IMR-90 (cell line): ENCODE measurements at regions not wholly inside any gene's neighbourhood (a gene's known extent, or its start where the extent isn't known, plus 50 kb on each side); places are given as distances from the start of the nearest gene placed in this dataset.
"Not testable (repeated sequence)": the region's sequence is repeated elsewhere in the genome, so short reads cannot be mapped to it uniquely, and the experiment has no call there.

Experiments used
- ATAC-seq: fragments of 200-7000 bp; cut with Tn5 transposase; 2 replicates; pipeline ENCODE4 v1.9.1; 2020; ENCODE audit warnings: low read depth, mild to moderate bottlenecking, moderate library complexity
- BruUV-seq: library from RNA; stranded (reverse); fragments of 400-500 nt; replicated peaks from 2 replicates; lab custom pipeline; 2021; lab: Mats Ljungman, UMichigan
- CTCF ChIA-PET: fragments of 300-600 bp; formaldehyde crosslinking; extraction: SDS; loops from one replicate; lab custom pipeline; 2021; ENCODE audit warnings: antibody characterized with exemption; lab: Yijun Ruan, JAX
- POLR2A ChIA-PET: fragments of 300-600 bp; sonication (Branson Sonifier 250); formaldehyde crosslinking; loops from one replicate; lab custom pipeline; 2022; ENCODE audit warnings: antibody characterized with exemption; ENCODE audit not compliant: unreplicated experiment; lab: Charles Lee
- DNase-seq: peaks from one replicate; pipeline ENCODE4 v3.0.0; 2013
- H2AFZ ChIP-seq: replicated peaks from 2 replicates; pipeline ENCODE3; 2013; ENCODE audit warnings: low read length, mild to moderate bottlenecking; ENCODE audit not compliant: poor library complexity
- H2AK5ac ChIP-seq: 2 replicates; pipeline ENCODE4 v1.6.1; 2013; ENCODE audit warnings: low read depth, low read length, inconsistent platforms
- H2AK9ac ChIP-seq: replicated peaks from 2 replicates; pipeline ENCODE3; 2013; ENCODE audit warnings: mild to moderate bottlenecking, low read depth, low read length, moderate library complexity; ENCODE audit not compliant: poor library complexity
- H2BK120ac ChIP-seq: 2 replicates; pipeline ENCODE4 v1.6.1; 2013; ENCODE audit warnings: low read depth, low read length, inconsistent platforms
- H2BK15ac ChIP-seq: 3 replicates; pipeline ENCODE4 v1.6.1; 2013; ENCODE audit warnings: low read depth, low read length, inconsistent platforms
- H2BK20ac ChIP-seq: 2 replicates; pipeline ENCODE4 v1.6.1; 2013; ENCODE audit warnings: low read depth, mild to moderate bottlenecking, inconsistent platforms, low read length, moderate library complexity
- H2BK5ac ChIP-seq: 2 replicates; pipeline ENCODE4 v1.6.1; 2013; ENCODE audit warnings: mild to moderate bottlenecking, low read depth, low read length, inconsistent platforms; ENCODE audit not compliant: poor library complexity, severe bottlenecking
- H3K14ac ChIP-seq: replicated peaks from 2 replicates; pipeline ENCODE4 v1.6.1; 2013; ENCODE audit warnings: low read depth, low read length, inconsistent platforms
- H3K18ac ChIP-seq: 2 replicates; pipeline ENCODE4 v1.6.1; 2013; ENCODE audit warnings: low read depth, low read length, control low read depth
- H3K23ac ChIP-seq: 2 replicates; pipeline ENCODE4 v1.6.1; 2013; ENCODE audit warnings: low read depth, low read length, inconsistent platforms
- H3K27ac ChIP-seq: 2 replicates; pipeline ENCODE4 v1.5.1; 2013; ENCODE audit warnings: mild to moderate bottlenecking, control low read depth, low read length; ENCODE audit not compliant: insufficient read depth
- H3K27me3 ChIP-seq: 2 replicates; pipeline ENCODE4 v1.6.1; 2013; ENCODE audit warnings: low read length; ENCODE audit not compliant: control insufficient read depth, insufficient read depth
- H3K36me3 ChIP-seq: 2 replicates; pipeline ENCODE4 v1.6.1; 2013; ENCODE audit warnings: low read length, mixed read lengths; ENCODE audit not compliant: control insufficient read depth, insufficient read depth
- H3K4ac ChIP-seq: 2 replicates; pipeline ENCODE4 v1.6.1; 2013; ENCODE audit warnings: low read depth, low read length, inconsistent platforms
- H3K4me1 ChIP-seq: 2 replicates; pipeline ENCODE4 v1.6.1; 2013; ENCODE audit warnings: low read length, mixed read lengths; ENCODE audit not compliant: control insufficient read depth, insufficient read depth
- H3K4me2 ChIP-seq: 2 replicates; pipeline ENCODE4 v1.6.1; 2013; ENCODE audit warnings: low read depth, mild to moderate bottlenecking, control low read depth, low read length, moderate library complexity
- H3K4me3 ChIP-seq: 2 replicates; pipeline ENCODE4 v1.5.1; 2013; ENCODE audit warnings: low read depth, mild to moderate bottlenecking, control low read depth, low read length, moderate library complexity; ENCODE audit not compliant: insufficient read depth
- H3K56ac ChIP-seq: 2 replicates; pipeline ENCODE4 v1.6.1; 2013; ENCODE audit warnings: low read length, inconsistent platforms; ENCODE audit not compliant: insufficient read depth; ENCODE audit errors: extremely low read depth
- H3K79me1 ChIP-seq, 2 experiments: 2 replicates each; pipeline ENCODE4 v1.6.1; 2013; ENCODE audit warnings: low read length in 2 of 2, inconsistent platforms in 1 of 2, low read depth in 1 of 2
- H3K9ac ChIP-seq: 2 replicates; pipeline ENCODE4 v1.6.1; 2013; ENCODE audit warnings: low read depth, low read length, control low read depth
- H3K9me1 ChIP-seq: 2 replicates; pipeline ENCODE4 v1.6.1; 2013; ENCODE audit warnings: low read length, inconsistent platforms; ENCODE audit not compliant: insufficient read depth
- H3K9me3 ChIP-seq: 2 replicates; pipeline ENCODE4 v1.6.1; 2013; ENCODE audit warnings: low read length; ENCODE audit not compliant: control insufficient read depth, insufficient read depth
- H4K20me1 ChIP-seq: 2 replicates; pipeline ENCODE4 v1.6.1; 2013; ENCODE audit warnings: low read length, inconsistent platforms; ENCODE audit not compliant: insufficient read depth
- H4K5ac ChIP-seq: 2 replicates; pipeline ENCODE4 v1.6.1; 2013; ENCODE audit warnings: mild to moderate bottlenecking, low read depth, low read length, control low read depth
- H4K8ac ChIP-seq, 2 experiments: 2 replicates each; pipeline ENCODE4 v1.6.1; 2013; ENCODE audit warnings: low read depth in 2 of 2, low read length in 2 of 2, control low read depth in 1 of 2, inconsistent platforms in 1 of 2
- H4K91ac ChIP-seq: 2 replicates; pipeline ENCODE4 v1.6.1; 2013; ENCODE audit warnings: low read depth, low read length, inconsistent platforms; ENCODE audit not compliant: insufficient read depth
- WGBS, 2 experiments: methylation state at CpG; one replicate each; pipeline versions ENCODE4 v1.1.5 to v1.1.7; 2013; ENCODE audit warnings: missing lambda C conversion rate in 2 of 2; ENCODE audit not compliant: insufficient read length in 1 of 2; ENCODE audit errors: extremely low coverage in 2 of 2; 5-methylcytosine and 5-hydroxymethylcytosine counted together
- dilution Hi-C: fragments of 300-500 bp; cut with HindIII; formaldehyde crosslinking; loops from one replicate; pipeline ENCODE4 v1.14.3; 2018; ENCODE audit warnings: low sequenced_read_pairs; ENCODE audit not compliant: unreplicated experiment
- in situ Hi-C: fragments of 300-500 bp; cut with MboI; formaldehyde crosslinking; loops from 3 replicates; pipeline ENCODE4 v1.14.3; 2019; ENCODE audit warnings: low sequenced_read_pairs, inconsistent platforms, mixed read lengths
- intact Hi-C: fragments of 100-400 bp; cut with micrococcal nuclease; formaldehyde crosslinking; loops from 2 replicates; pipeline ENCODE4 v1.10.0; 2022

DNA sequence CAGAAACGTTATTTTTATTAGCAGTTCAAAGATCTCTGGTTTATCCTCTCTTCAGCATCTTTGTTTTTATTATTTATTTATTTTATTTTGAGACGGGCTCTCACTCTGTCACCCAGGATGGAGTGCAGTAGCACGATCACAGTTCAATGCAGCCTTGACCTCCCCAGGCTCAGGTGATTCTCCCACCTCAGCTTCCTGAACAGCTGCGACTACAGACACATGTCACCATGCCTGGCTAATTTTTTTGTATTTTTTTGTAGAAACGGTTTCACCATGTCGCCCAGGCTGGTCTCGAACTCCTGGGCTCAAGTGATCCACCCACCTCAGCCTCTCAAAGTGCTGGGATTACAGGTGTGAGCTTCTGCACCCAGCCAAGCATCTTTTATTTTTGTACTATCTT is 147.7 kb downstream of the CDRT15L2 start:
- H3K18ac ChIP-seq, H3K56ac ChIP-seq, H3K9me1 ChIP-seq, H3K27ac ChIP-seq, H4K91ac ChIP-seq, H3K36me3 ChIP-seq, POLR2A ChIA-PET, ATAC-seq, H4K8ac ChIP-seq, BruUV-seq, H3K4me3 ChIP-seq, H2AFZ ChIP-seq, H3K4ac ChIP-seq, H3K23ac ChIP-seq, H2BK15ac ChIP-seq, H3K4me2 ChIP-seq, in situ Hi-C loops, H4K20me1 ChIP-seq, H3K9ac ChIP-seq, H2BK120ac ChIP-seq, DNase-seq, H3K4me1 ChIP-seq, intact Hi-C loops, H2AK5ac ChIP-seq, CTCF ChIA-PET, H3K9me3 ChIP-seq, H4K5ac ChIP-seq, H2BK20ac ChIP-seq, H3K79me1 ChIP-seq, H2AK9ac ChIP-seq, H3K27me3 ChIP-seq, dilution Hi-C loops, H2BK5ac ChIP-seq, H3K14ac ChIP-seq: not testable (repeated sequence)
- no CpG with 5 or more reads among the region's 7 CpGs for WGBS, 2 experiments
